GM12878 (cell line): ENCODE measurements at regions not wholly inside any gene's neighbourhood (a gene's known extent, or its start where the extent isn't known, plus 50 kb on each side); places are given as distances from the start of the nearest gene placed in this dataset.

Experiments
- E2F8 ChIP-seq: fragments of 450-650 bp; IDR thresholded peaks from 2 replicates; pipeline ENCODE4 v1.6.1; 2018; ENCODE audit warnings: mild to moderate bottlenecking, low read depth, moderate library complexity; ENCODE audit not compliant: partially characterized antibody
- NR2F1 ChIP-seq: fragments of 450-650 bp; conservative IDR thresholded peaks from 2 replicates; pipeline ENCODE4 v1.6.1; 2017; ENCODE audit warnings: mild to moderate bottlenecking
- PAX8 ChIP-seq: fragments of 450-650 bp; IDR thresholded peaks from 2 replicates; pipeline ENCODE4 v1.6.1; 2017; ENCODE audit warnings: mild to moderate bottlenecking, moderate library complexity
- ZBTB40 ChIP-seq: fragments of 450-650 bp; IDR thresholded peaks from 2 replicates; pipeline ENCODE4 v1.6.1; 2016; ENCODE audit warnings: mild to moderate bottlenecking, moderate library complexity, borderline replicate concordance
- ZNF687 ChIP-seq: fragments of 450-650 bp; IDR thresholded peaks from 2 replicates; pipeline ENCODE4 v1.6.1; 2017; ENCODE audit warnings: mild to moderate bottlenecking, moderate library complexity

GRCh38 chr2:12479065-12479601 lies 237.6 kb upstream of the TRIB2 start (continued):
- TF ChIP-seq ZBTB40 (no peak), NR2F1 (no peak), ZNF687 (no peak), E2F8 (no peak), PAX8 (no peak)
